Neuronal stem cell (in vitro differentiated cells): ENCODE measurements at regions not wholly inside any gene's neighbourhood (a gene's known extent, or its start where the extent isn't known, plus 50 kb on each side); places are given as distances from the start of the nearest gene placed in this dataset. TPM values are rescaled to one million over a fixed set of nuclear protein-coding genes. Genes with fewer than 3 reads are reported as not detected.

ENCODE experiments used
- small RNA-seq: library from polyadenylated mRNA; stranded (forward); fragments of <200 nt; extraction: miRNeasy Mini kit (QIAGEN cat#:217004); gene quantifications from one replicate; pipeline ENCODE3, GENCODE V24; 2013; ENCODE audit not compliant: insufficient read depth

Small RNAs in the stretch of these regions (small RNA-seq; reads per million reads assigned to genes)
- gene AC245505.1 (not detected), gene TRAJ30 (not detected), gene TRAJ31 (not detected), gene TRAJ32 (not detected), gene TRAJ33 (not detected), gene TRAJ34 (not detected), gene TRAJ35 (not detected), gene TRAJ36 (not detected), gene TRAJ37 (not detected), gene TRAJ38 (not detected), gene TRAJ39 (not detected), gene TRAJ40 (not detected), gene TRAJ41 (not detected), gene TRAJ42 (not detected), gene TRAJ43 (not detected), gene TRAJ44 (not detected), gene TRAJ45 (not detected), gene TRAJ46 (not detected), gene TRAJ47 (not detected), gene TRAJ48 (not detected), gene TRAJ49 (not detected), gene TRAJ50 (not detected), gene TRAJ51 (not detected), gene TRAJ52 (not detected), gene TRAJ53 (not detected), gene TRAJ54 (not detected), gene TRAJ55 (not detected), gene TRAJ56 (not detected), gene TRAJ57 (not detected), gene TRAJ58 (not detected), gene TRAJ59 (not detected), gene TRAJ60 (not detected), gene TRAJ61 (not detected), gene TRAV15 (not detected), gene TRDD1 (not detected), gene TRDD2 (not detected), gene TRDD3 (not detected), gene TRDJ1 (not detected), gene TRDJ2 (not detected), gene TRDJ3 (not detected), gene TRDJ4 (not detected), gene TRDV1 (not detected)
